NB4 (cell line): ENCODE measurements at regions not wholly inside any gene's neighbourhood (a gene's known extent, or its start where the extent isn't known, plus 50 kb on each side); places are given as distances from the start of the nearest gene placed in this dataset.
A peak's percentile ranks its signal among the peaks of the same experiment; 100 is the strongest.

Source experiments
- DNase-seq: peaks from one replicate; pipeline ENCODE4 v3.0.0; 2010; ENCODE audit warnings: low read depth
- H3K4me3 ChIP-seq: one replicate; pipeline ENCODE4 v1.5.1; 2011; ENCODE audit warnings: mild to moderate bottlenecking, low read depth, low read length, moderate library complexity
- CTCF ChIP-seq: IDR thresholded peaks from one replicate; pipeline ENCODE4 v1.5.1; 2012; ENCODE audit warnings: low read depth, low read length
- MYC ChIP-seq: IDR thresholded peaks from 2 replicates; pipeline ENCODE4 v1.6.1; 2011; ENCODE audit warnings: low read depth, low read length
- POLR2A ChIP-seq: IDR thresholded peaks from 2 replicates; pipeline ENCODE4 v1.6.1; 2011; ENCODE audit warnings: mild to moderate bottlenecking; ENCODE audit not compliant: insufficient read length; ENCODE audit errors: extremely low read depth
- TF ChIP-seq, protein P1 (sequence below): IDR thresholded peaks from 2 replicates; pipeline ENCODE4 v1.6.1; 2011; ENCODE audit warnings: low read depth, low read length

GRCh38 chr7:77475181-77475580 is 59.0 kb upstream of the GSAP start:
- TF ChIP-seq, protein P1, sequence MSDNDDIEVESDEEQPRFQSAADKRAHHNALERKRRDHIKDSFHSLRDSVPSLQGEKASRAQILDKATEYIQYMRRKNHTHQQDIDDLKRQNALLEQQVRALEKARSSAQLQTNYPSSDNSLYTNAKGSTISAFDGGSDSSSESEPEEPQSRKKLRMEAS = no peak
- TF ChIP-seq MYC = no peak
- no peak for TF ChIP-seq POLR2A
- no peak for TF ChIP-seq CTCF
- no peak overlapping the region for H3K4me3 ChIP-seq

GRCh38 chr7:77474756-77475155 is 58.6 kb upstream of the GSAP start:
- no peak for DNase-seq
- H3K4me3 ChIP-seq = no peak overlapping the region
- TF ChIP-seq POLR2A (no peak), CTCF (no peak)
- TF ChIP-seq, protein P1 = no peak

More at GRCh38 chr7:77475181-77475580, 59.0 kb upstream of the GSAP start:
- no peak for DNase-seq

GRCh38 chr7:77473229-77474005 is 57.3 kb upstream of the GSAP start:
- no peak for DNase-seq
- no peak overlapping the region for H3K4me3 ChIP-seq
- TF ChIP-seq POLR2A (no peak), MYC (no peak)

- no peak for DNase-seq
- TF ChIP-seq, protein P1 = no peak
- no peak for TF ChIP-seq MYC
- no peak for TF ChIP-seq POLR2A
- no peak for TF ChIP-seq CTCF
- H3K4me3 ChIP-seq = no peak overlapping the region
Observed at GRCh38 chr7:77469927-77470326, 53.8 kb upstream of the GSAP start.

GRCh38 chr7:77467408-77467807 is 51.3 kb upstream of the GSAP start:
- peak; percentile 46 for DNase-seq
- H3K4me3 ChIP-seq = no peak overlapping the region
- TF ChIP-seq POLR2A = no peak
- TF ChIP-seq CTCF = no peak
- TF ChIP-seq, protein P1 = no peak
- no peak for TF ChIP-seq MYC

GRCh38 chr7:77466450-77466849 is 50.3 kb upstream of the GSAP start:
- no peak for TF ChIP-seq MYC
- TF ChIP-seq, protein P1 = no peak
- no peak for TF ChIP-seq POLR2A
- TF ChIP-seq CTCF = no peak
- DNase-seq = peak; percentile 39

More at GRCh38 chr7:77466450-77466849, 50.3 kb upstream of the GSAP start:
- no peak overlapping the region for H3K4me3 ChIP-seq
